HCT116 (cell line): ENCODE measurements at regions not wholly inside any gene's neighbourhood (a gene's known extent, or its start where the extent isn't known, plus 50 kb on each side); places are given as distances from the start of the nearest gene placed in this dataset.

Experiments used
- ATAC-seq: fragments of 200-7000 bp; cut with Tn5 transposase; 2 replicates; pipeline ENCODE4 v1.9.1; 2020; ENCODE audit warnings: mild to moderate bottlenecking, moderate library complexity
- BruUV-seq: library from RNA; stranded (reverse); fragments of 400-500 nt; replicated peaks from 2 replicates; lab custom pipeline; 2021; lab: Mats Ljungman, UMichigan
- CTCF ChIA-PET: fragments of 300-600 bp; sonication (Branson Sonifier 250); formaldehyde crosslinking; loops from one replicate; lab custom pipeline; 2021; ENCODE audit warnings: antibody characterized with exemption; lab: Charles Lee
- POLR2A ChIA-PET: fragments of 300-600, 350-600 bp; sonication (Branson Sonifier 250); formaldehyde crosslinking; loops from one replicate; lab custom pipeline; 2021; ENCODE audit warnings: antibody characterized with exemption; lab: Charles Lee
- RAD21 ChIA-PET, 2 experiments: fragments of 300-600 bp; sonication (Branson Sonifier 250); formaldehyde crosslinking; loops; one replicate each; lab custom pipeline; 2023; ENCODE audit warnings: low total read pairs in 2 of 2; ENCODE audit not compliant: uncharacterized antibody in 2 of 2, unreplicated experiment in 2 of 2, low non-redundant PET in 1 of 2; lab: Charles Lee
- DNase-seq: peaks from one replicate; pipeline ENCODE4 v3.0.0-alpha.2; 2010; ENCODE audit warnings: low read depth, low spot score
- H2AFZ ChIP-seq: fragments of 200-600 bp; shearing (Covaris generic), sonication (generic); 2 replicates; pipeline ENCODE4 v1.6.1; 2017; ENCODE audit warnings: low read depth, mixed run types, mixed read lengths, antibody characterized with exemption, low read length; ENCODE audit not compliant: poor library complexity, severe bottlenecking
- H3K27ac ChIP-seq: 2 replicates; pipeline ENCODE4 v1.5.1; 2012; ENCODE audit warnings: low read depth, low read length
- H3K27me3 ChIP-seq: fragments of 200-600 bp; sonication (generic); 2 replicates; pipeline ENCODE4 v1.6.1; 2016; ENCODE audit warnings: mixed run types, low read length, mixed read lengths; ENCODE audit not compliant: insufficient read depth
- H3K36me3 ChIP-seq, 2 experiments: fragments of 200-500 bp in 1 of 2; fragments of 200-600 bp in 1 of 2; sonication (Bioruptor generic) in 1 of 2; sonication (generic) in 1 of 2; 2 replicates each; pipeline versions ENCODE4 v1.5.1 to v1.6.1; 2014 to 2016; ENCODE audit warnings: low read length in 2 of 2, inconsistent platforms in 1 of 2, mixed read lengths in 1 of 2, mixed run types in 1 of 2; ENCODE audit not compliant: insufficient read depth in 2 of 2, control insufficient read depth in 1 of 2
- H3K4me1 ChIP-seq, 2 experiments: fragments of 200-600 bp in 1 of 2; sonication (generic) in 1 of 2; 2 replicates each; pipeline versions ENCODE4 v1.5.1 to v1.6.1; 2012 to 2017; ENCODE audit warnings: low read length in 2 of 2, inconsistent platforms in 1 of 2, mild to moderate bottlenecking in 1 of 2, mixed read lengths in 1 of 2, mixed run types in 1 of 2, moderate library complexity in 1 of 2; ENCODE audit not compliant: insufficient read depth in 2 of 2, control insufficient read depth in 1 of 2
- H3K4me2 ChIP-seq: fragments of 200-600 bp; sonication (generic); 2 replicates; pipeline ENCODE4 v1.6.1; 2017; ENCODE audit warnings: mixed run types, low read length, mixed read lengths
- H3K4me3 ChIP-seq, 2 experiments: fragments of 200-600 bp in 1 of 2; sonication (generic) in 1 of 2; replicated peaks in 1 of 2; 2 replicates each; pipeline ENCODE4 v1.5.1; 2011 to 2016; ENCODE audit warnings: low read length in 2 of 2, control low read depth in 1 of 2, low read depth in 1 of 2, mild to moderate bottlenecking in 1 of 2, mixed read lengths in 1 of 2, mixed run types in 1 of 2
- H3K79me2 ChIP-seq: fragments of 200-600 bp; sonication (generic); 2 replicates; pipeline ENCODE4 v1.6.1; 2017; ENCODE audit warnings: mild to moderate bottlenecking, mixed run types, low read length, moderate library complexity, mixed read lengths; ENCODE audit not compliant: insufficient read depth
- H3K9ac ChIP-seq: fragments of 200-600 bp; sonication (generic); 2 replicates; pipeline ENCODE4 v1.6.1; 2016; ENCODE audit warnings: low read length, mixed read lengths
- H3K9me2 ChIP-seq: fragments of 200-600 bp; sonication (generic), shearing (Covaris generic); 2 replicates; pipeline ENCODE4 v1.6.1; 2017; ENCODE audit warnings: mixed run types, mild to moderate bottlenecking, moderate library complexity; ENCODE audit not compliant: insufficient read depth
- H3K9me3 ChIP-seq, 2 experiments: fragments of 200-500 bp in 1 of 2; fragments of 200-600 bp in 1 of 2; sonication (Bioruptor generic) in 1 of 2; sonication (generic) in 1 of 2; 2 replicates each; pipeline ENCODE4 v1.6.1; 2014 to 2017; ENCODE audit warnings: low read length in 2 of 2, mixed read lengths in 2 of 2, inconsistent platforms in 1 of 2, low read depth in 1 of 2, mild to moderate bottlenecking in 1 of 2, mixed run types in 1 of 2, moderate library complexity in 1 of 2; ENCODE audit not compliant: control insufficient read depth in 1 of 2, insufficient read depth in 1 of 2
- H4K20me1 ChIP-seq: fragments of 200-600 bp; sonication (generic), shearing (Covaris generic); 2 replicates; pipeline ENCODE4 v1.6.1; 2017; ENCODE audit warnings: mixed run types, mild to moderate bottlenecking, moderate library complexity; ENCODE audit not compliant: insufficient read depth
- ATF3 ChIP-seq: IDR thresholded peaks from 2 replicates; pipeline ENCODE4 v1.6.1; 2012
- CEBPB ChIP-seq: IDR thresholded peaks from 2 replicates; pipeline ENCODE4 v1.6.1; 2012; ENCODE audit warnings: low read depth
- EGR1 ChIP-seq: IDR thresholded peaks from 2 replicates; pipeline ENCODE4 v1.6.1; 2012; ENCODE audit warnings: low read depth
- ELF1 ChIP-seq: IDR thresholded peaks from 2 replicates; pipeline ENCODE4 v1.6.1; 2012; ENCODE audit warnings: low read depth, borderline replicate concordance
- EZH2 ChIP-seq: fragments of 200-600 bp; sonication (generic); IDR thresholded peaks from 2 replicates; pipeline ENCODE4 v1.6.1; 2017; ENCODE audit warnings: antibody characterized with exemption, mixed run types
- FOSL1 ChIP-seq: IDR thresholded peaks from 2 replicates; pipeline ENCODE4 v1.6.1; 2012; ENCODE audit warnings: low read depth
- JUND ChIP-seq: IDR thresholded peaks from 2 replicates; pipeline ENCODE4 v1.6.1; 2012
- POLR2A ChIP-seq: IDR thresholded peaks from 2 replicates; pipeline ENCODE4 v1.7.0; 2011; ENCODE audit warnings: borderline replicate concordance; ENCODE audit not compliant: insufficient read depth, insufficient read length; ENCODE audit errors: extremely low read depth
- RAD21 ChIP-seq: IDR thresholded peaks from 2 replicates; pipeline ENCODE4 v1.6.1; 2012; ENCODE audit warnings: low read depth, mild to moderate bottlenecking
- SP1 ChIP-seq: IDR thresholded peaks from 2 replicates; pipeline ENCODE4 v1.6.1; 2012; ENCODE audit warnings: low read depth
- SRF ChIP-seq: IDR thresholded peaks from 2 replicates; pipeline ENCODE4 v1.6.1; 2012; ENCODE audit warnings: low read depth
- intact Hi-C: fragments of 100-400 bp; cut with micrococcal nuclease; formaldehyde crosslinking; loops from 2 replicates; pipeline ENCODE4 v1.10.0; 2022
- TF ChIP-seq, protein P1 (sequence below): IDR thresholded peaks from 2 replicates; pipeline ENCODE4 v1.6.1; 2011; ENCODE audit warnings: mild to moderate bottlenecking, low read length, moderate library complexity; ENCODE audit not compliant: insufficient replicate concordance; ENCODE audit errors: extremely low read depth
- TF ChIP-seq, protein P2 (sequence below), 3 experiments: fragments of 200-600 bp in 1 of 3; sonication (generic) in 1 of 3; IDR thresholded peaks in 2 of 3; conservative IDR thresholded peaks in 1 of 3; 2 replicates each; pipeline ENCODE4 v1.5.1; 2012 to 2017; ENCODE audit warnings: low read depth in 2 of 3, low read length in 2 of 3, antibody characterized with exemption in 1 of 3, borderline replicate concordance in 1 of 3, control low read depth in 1 of 3, mild to moderate bottlenecking in 1 of 3, mixed read lengths in 1 of 3, mixed run types in 1 of 3, moderate library complexity in 1 of 3; ENCODE audit not compliant: insufficient read depth in 1 of 3

- Histone ChIP-seq H3K9me2 (no peaks in the 10 kb centered on the region), H4K20me1 (no peaks in the 10 kb centered on the region), H2AFZ (no peak overlapping the region), H3K4me3 (no peak overlapping the region), H3K9ac (no peak overlapping the region), H3K79me2 (no peaks in the 10 kb centered on the region), H3K9me3 (no peaks in the 10 kb centered on the region), H3K27me3 (no peaks in the 10 kb centered on the region), H3K4me2 (no peak overlapping the region), H3K36me3 (no peaks in the 10 kb centered on the region), H3K4me1 (no peaks in the 10 kb centered on the region), H3K27ac (no peak overlapping the region)
- ChIA-PET POLR2A (no interaction called here), CTCF (no interaction called here), RAD21 (no interaction called here)
- no peak for ATAC-seq
- TF ChIP-seq RAD21 (no peak), ELF1 (no peak), EGR1 (no peak), SRF (no peak), POLR2A (no peak), FOSL1 (no peak), EZH2 (no peak), ATF3 (no peak), CEBPB (no peak), JUND (no peak), SP1 (no peak)
- TF ChIP-seq, protein P1, sequence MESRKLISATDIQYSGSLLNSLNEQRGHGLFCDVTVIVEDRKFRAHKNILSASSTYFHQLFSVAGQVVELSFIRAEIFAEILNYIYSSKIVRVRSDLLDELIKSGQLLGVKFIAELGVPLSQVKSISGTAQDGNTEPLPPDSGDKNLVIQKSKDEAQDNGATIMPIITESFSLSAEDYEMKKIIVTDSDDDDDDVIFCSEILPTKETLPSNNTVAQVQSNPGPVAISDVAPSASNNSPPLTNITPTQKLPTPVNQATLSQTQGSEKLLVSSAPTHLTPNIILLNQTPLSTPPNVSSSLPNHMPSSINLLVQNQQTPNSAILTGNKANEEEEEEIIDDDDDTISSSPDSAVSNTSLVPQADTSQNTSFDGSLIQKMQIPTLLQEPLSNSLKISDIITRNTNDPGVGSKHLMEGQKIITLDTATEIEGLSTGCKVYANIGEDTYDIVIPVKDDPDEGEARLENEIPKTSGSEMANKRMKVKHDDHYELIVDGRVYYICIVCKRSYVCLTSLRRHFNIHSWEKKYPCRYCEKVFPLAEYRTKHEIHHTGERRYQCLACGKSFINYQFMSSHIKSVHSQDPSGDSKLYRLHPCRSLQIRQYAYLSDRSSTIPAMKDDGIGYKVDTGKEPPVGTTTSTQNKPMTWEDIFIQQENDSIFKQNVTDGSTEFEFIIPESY: no peak
- TF ChIP-seq, protein P2, sequence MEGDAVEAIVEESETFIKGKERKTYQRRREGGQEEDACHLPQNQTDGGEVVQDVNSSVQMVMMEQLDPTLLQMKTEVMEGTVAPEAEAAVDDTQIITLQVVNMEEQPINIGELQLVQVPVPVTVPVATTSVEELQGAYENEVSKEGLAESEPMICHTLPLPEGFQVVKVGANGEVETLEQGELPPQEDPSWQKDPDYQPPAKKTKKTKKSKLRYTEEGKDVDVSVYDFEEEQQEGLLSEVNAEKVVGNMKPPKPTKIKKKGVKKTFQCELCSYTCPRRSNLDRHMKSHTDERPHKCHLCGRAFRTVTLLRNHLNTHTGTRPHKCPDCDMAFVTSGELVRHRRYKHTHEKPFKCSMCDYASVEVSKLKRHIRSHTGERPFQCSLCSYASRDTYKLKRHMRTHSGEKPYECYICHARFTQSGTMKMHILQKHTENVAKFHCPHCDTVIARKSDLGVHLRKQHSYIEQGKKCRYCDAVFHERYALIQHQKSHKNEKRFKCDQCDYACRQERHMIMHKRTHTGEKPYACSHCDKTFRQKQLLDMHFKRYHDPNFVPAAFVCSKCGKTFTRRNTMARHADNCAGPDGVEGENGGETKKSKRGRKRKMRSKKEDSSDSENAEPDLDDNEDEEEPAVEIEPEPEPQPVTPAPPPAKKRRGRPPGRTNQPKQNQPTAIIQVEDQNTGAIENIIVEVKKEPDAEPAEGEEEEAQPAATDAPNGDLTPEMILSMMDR (IDR thresholded peaks at IDR 0.05 in 2 of 3, conservative IDR thresholded peaks at IDR 0.05 in 1 of 3; ENCODE audit: borderline replicate concordance in 1 of 3, insufficient read depth in 1 of 3, low read depth in 2 of 3, low read length in 2 of 3): no peak
- intact Hi-C loops: no loop called here
- DNase-seq: no peak
- no TSS peak for BruUV-seq
Measured at GRCh38 chr12:34396006-34396860, 373.9 kb downstream of the ALG10 start.
